ENCODE measurements at regions not wholly inside any gene's neighbourhood (a gene's known extent, or its start where the extent isn't known, plus 50 kb on each side); places are given as distances from the start of the nearest gene placed in this dataset.

GRCh38 chr6:167735951-167736288 is 90.8 kb upstream of the AFDN start:
- no peaks in the 10 kb centered on the region for H3K27me3 ChIP-seq (ENCODE audit: control insufficient read depth, insufficient read depth, low read length)
- no peak overlapping the region for H3K4me3 ChIP-seq (ENCODE audit: low read depth, low read length)
- no peak for TF ChIP-seq CTCF (IDR thresholded peaks at IDR 0.05; ENCODE audit: insufficient read depth, low read depth, low read length)
- DNase-seq (ENCODE audit: low read depth) = no peak
- ChIA-PET CTCF (no interaction called here), POLR2A (no interaction called here)
- H3K36me3 ChIP-seq (ENCODE audit: control insufficient read depth, insufficient read depth, low read length) = no peaks in the 10 kb centered on the region

- CTCF ChIA-PET = no interaction called here
- no peak overlapping the region for H3K4me3 ChIP-seq (ENCODE audit: low read depth, low read length)
- POLR2A ChIA-PET = no interaction called here
- DNase-seq (ENCODE audit: low read depth) = no peak
- H3K36me3 ChIP-seq (ENCODE audit: control insufficient read depth, insufficient read depth, low read length) = no peaks in the 10 kb centered on the region
- TF ChIP-seq CTCF (IDR thresholded peaks at IDR 0.05; ENCODE audit: insufficient read depth, low read depth, low read length) = no peak
- no peaks in the 10 kb centered on the region for H3K27me3 ChIP-seq (ENCODE audit: control insufficient read depth, insufficient read depth, low read length)
Measured at GRCh38 chr6:167736486-167737204, 90.1 kb upstream of the AFDN start.

GRCh38 chr6:167737205-167737830 is 89.4 kb upstream of the AFDN start:
- ChIA-PET CTCF (no interaction called here), POLR2A (no interaction called here)
- Histone ChIP-seq H3K27me3 (ENCODE audit: control insufficient read depth, insufficient read depth, low read length) (no peaks in the 10 kb centered on the region), H3K4me3 (ENCODE audit: low read depth, low read length) (no peak overlapping the region), H3K36me3 (ENCODE audit: control insufficient read depth, insufficient read depth, low read length) (no peaks in the 10 kb centered on the region)
- DNase-seq (ENCODE audit: low read depth) = no peak
- TF ChIP-seq CTCF (IDR thresholded peaks at IDR 0.05; ENCODE audit: insufficient read depth, low read depth, low read length) = no peak

GRCh38 chr6:167738386-167738785 is 88.3 kb upstream of the AFDN start:
- no peaks in the 10 kb centered on the region for H3K27me3 ChIP-seq (ENCODE audit: control insufficient read depth, insufficient read depth, low read length)
- TF ChIP-seq CTCF (IDR thresholded peaks at IDR 0.05; ENCODE audit: insufficient read depth, low read depth, low read length) = no peak
- ChIA-PET CTCF (no interaction called here), POLR2A (no interaction called here)
- no peak for DNase-seq (ENCODE audit: low read depth)
- no peak overlapping the region for H3K4me3 ChIP-seq (ENCODE audit: low read depth, low read length)
- H3K36me3 ChIP-seq (ENCODE audit: control insufficient read depth, insufficient read depth, low read length) = no peaks in the 10 kb centered on the region

- POLR2A ChIA-PET = no interaction called here
- no peak for DNase-seq (ENCODE audit: low read depth)
Measured at GRCh38 chr6:167739721-167740475, 86.8 kb upstream of the AFDN start.

More at GRCh38 chr6:167739721-167740475, 86.8 kb upstream of the AFDN start:
- CTCF ChIA-PET = no interaction called here
- TF ChIP-seq CTCF (IDR thresholded peaks at IDR 0.05; ENCODE audit: insufficient read depth, low read depth, low read length) = no peak
- Histone ChIP-seq H3K4me3 (ENCODE audit: low read depth, low read length) (no peak overlapping the region), H3K36me3 (ENCODE audit: control insufficient read depth, insufficient read depth, low read length) (no peaks in the 10 kb centered on the region), H3K27me3 (ENCODE audit: control insufficient read depth, insufficient read depth, low read length) (no peaks in the 10 kb centered on the region)

Measured in BJ (cell line).